Type B pancreatic cell (in vitro differentiated cells): ENCODE measurements at regions not wholly inside any gene's neighbourhood (a gene's known extent, or its start where the extent isn't known, plus 50 kb on each side); places are given as distances from the start of the nearest gene placed in this dataset.
"Not testable (repeated sequence)": the region's sequence is repeated elsewhere in the genome, so short reads cannot be mapped to it uniquely, and the experiment has no call there.

Source experiments
- DNase-seq: peaks from one replicate; pipeline ENCODE4 v3.0.0; 2021; ENCODE audit warnings: mixed read lengths; ENCODE audit not compliant: unreplicated experiment; ENCODE audit errors: extremely low spot score
- H3K27ac Mint-ChIP-seq: 2 replicates; pipeline ENCODE4 v1.8.0; 2021; ENCODE audit warnings: mild to moderate bottlenecking, mixed read lengths
- H3K27me3 Mint-ChIP-seq: 2 replicates; pipeline ENCODE4 v1.8.0; 2021; ENCODE audit warnings: mixed read lengths
- H3K36me3 Mint-ChIP-seq: 2 replicates; pipeline ENCODE4 v1.8.0; 2021; ENCODE audit warnings: mixed read lengths
- H3K4me1 Mint-ChIP-seq: one replicate; pipeline ENCODE4 v1.8.0; 2021; ENCODE audit warnings: mixed read lengths; ENCODE audit not compliant: unreplicated experiment
- H3K4me3 Mint-ChIP-seq: 2 replicates; pipeline ENCODE4 v1.8.0; 2021; ENCODE audit warnings: mild to moderate bottlenecking, mixed read lengths
- H3K9me3 Mint-ChIP-seq: 2 replicates; pipeline ENCODE4 v1.8.0; 2021; ENCODE audit warnings: mixed read lengths
- TF ChIP-seq, protein P1 (sequence below): fragments of 200-600 bp; sonication (generic); conservative IDR thresholded peaks from 2 replicates; pipeline ENCODE4 v1.5.0; 2021; ENCODE audit warnings: antibody characterized with exemption, mild to moderate bottlenecking

DNA sequence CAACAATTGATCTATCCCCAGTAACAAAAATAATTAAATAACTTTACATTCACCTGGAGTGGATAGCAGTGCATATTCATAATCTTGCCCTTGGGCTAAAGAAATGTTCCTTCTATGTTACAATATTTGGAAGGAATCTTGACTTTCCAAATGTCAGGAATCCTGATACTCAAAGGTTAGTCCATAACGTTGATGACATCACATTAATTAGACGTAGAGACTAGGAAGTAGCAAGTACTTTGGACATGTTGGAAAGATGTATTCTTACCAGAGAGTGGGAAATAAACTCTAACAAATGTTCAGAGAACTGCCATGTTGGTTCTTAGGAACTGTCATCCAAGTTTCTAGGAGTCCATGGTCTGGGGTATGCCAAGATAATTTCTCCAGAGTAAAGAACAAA lies 70.6 kb upstream of the SLC25A36 start:
- H3K9me3 Mint-ChIP-seq, result no peaks in the 10 kb centered on the region
- H3K4me1 Mint-ChIP-seq, result peaks cover 5% of the 10 kb centered on the region
- no peaks in the 10 kb centered on the region for H3K27me3 Mint-ChIP-seq
- H3K36me3 Mint-ChIP-seq, result no peaks in the 10 kb centered on the region
- no peak for DNase-seq
- no peak overlapping the region for H3K4me3 Mint-ChIP-seq
- no peak overlapping the region for H3K27ac Mint-ChIP-seq
- TF ChIP-seq, protein P1, sequence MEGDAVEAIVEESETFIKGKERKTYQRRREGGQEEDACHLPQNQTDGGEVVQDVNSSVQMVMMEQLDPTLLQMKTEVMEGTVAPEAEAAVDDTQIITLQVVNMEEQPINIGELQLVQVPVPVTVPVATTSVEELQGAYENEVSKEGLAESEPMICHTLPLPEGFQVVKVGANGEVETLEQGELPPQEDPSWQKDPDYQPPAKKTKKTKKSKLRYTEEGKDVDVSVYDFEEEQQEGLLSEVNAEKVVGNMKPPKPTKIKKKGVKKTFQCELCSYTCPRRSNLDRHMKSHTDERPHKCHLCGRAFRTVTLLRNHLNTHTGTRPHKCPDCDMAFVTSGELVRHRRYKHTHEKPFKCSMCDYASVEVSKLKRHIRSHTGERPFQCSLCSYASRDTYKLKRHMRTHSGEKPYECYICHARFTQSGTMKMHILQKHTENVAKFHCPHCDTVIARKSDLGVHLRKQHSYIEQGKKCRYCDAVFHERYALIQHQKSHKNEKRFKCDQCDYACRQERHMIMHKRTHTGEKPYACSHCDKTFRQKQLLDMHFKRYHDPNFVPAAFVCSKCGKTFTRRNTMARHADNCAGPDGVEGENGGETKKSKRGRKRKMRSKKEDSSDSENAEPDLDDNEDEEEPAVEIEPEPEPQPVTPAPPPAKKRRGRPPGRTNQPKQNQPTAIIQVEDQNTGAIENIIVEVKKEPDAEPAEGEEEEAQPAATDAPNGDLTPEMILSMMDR, result no peak

DNA sequence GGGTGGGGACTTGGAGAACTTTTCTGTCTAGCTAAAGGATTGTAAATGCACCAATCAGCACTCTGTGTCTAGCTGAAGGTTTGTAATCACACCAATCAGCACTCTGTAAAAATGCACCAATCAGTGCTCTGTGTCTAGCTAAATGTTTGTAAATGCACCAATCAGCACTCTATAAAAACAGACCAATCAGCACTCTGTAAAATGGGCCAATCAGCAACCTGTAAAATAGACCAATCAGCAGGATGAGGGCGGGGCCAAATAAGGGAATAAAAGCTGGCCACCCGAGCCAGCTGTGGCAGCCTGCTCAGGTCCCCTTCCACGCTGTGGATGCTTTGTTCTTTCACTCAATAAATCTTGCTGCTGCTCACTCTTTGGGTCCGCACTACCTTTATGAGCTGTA lies 69.5 kb upstream of the SLC25A36 start:
- H3K4me1 Mint-ChIP-seq, H3K9me3 Mint-ChIP-seq, H3K36me3 Mint-ChIP-seq, H3K4me3 Mint-ChIP-seq, H3K27ac Mint-ChIP-seq, H3K27me3 Mint-ChIP-seq, DNase-seq: not testable (repeated sequence)

DNA sequence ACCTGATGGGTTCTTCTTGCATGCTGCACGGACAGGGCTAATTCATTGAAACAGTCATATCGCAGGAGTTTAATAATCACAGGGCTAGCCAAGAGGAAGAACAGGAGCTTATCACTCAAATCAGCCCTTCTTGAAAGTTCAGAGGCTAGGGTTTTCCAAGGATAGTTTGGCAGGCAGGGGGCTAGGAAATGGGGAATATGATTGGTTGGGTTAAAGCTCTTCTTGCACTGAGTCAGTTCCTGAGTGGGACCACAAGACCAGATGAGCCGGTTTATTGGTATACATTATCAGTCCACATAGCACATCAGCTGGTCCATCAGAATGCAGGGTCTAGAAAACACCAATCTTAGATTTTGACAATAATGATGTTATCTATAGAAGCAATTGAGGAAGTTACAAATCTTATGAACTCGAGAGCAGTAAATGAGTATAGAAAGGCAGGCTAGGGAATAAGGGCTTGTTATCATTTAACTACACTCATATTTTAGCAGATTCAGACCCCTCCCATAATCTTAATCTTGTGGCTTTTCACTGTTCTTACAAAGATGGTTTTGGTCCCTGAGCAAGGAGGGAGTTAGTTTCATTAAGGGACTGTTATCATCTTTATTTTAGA lies 58.1 kb upstream of the SLC25A36 start:
- no peak overlapping the region for H3K4me3 Mint-ChIP-seq
- H3K27me3 Mint-ChIP-seq, result peaks cover 4% of the 10 kb centered on the region
- H3K4me1 Mint-ChIP-seq, result no peaks in the 10 kb centered on the region
- TF ChIP-seq, protein P1, result no peak
- H3K36me3 Mint-ChIP-seq, result no peaks in the 10 kb centered on the region
- no peak for DNase-seq
- no peak overlapping the region for H3K27ac Mint-ChIP-seq
- H3K9me3 Mint-ChIP-seq, result peaks cover 4% of the 10 kb centered on the region

DNA sequence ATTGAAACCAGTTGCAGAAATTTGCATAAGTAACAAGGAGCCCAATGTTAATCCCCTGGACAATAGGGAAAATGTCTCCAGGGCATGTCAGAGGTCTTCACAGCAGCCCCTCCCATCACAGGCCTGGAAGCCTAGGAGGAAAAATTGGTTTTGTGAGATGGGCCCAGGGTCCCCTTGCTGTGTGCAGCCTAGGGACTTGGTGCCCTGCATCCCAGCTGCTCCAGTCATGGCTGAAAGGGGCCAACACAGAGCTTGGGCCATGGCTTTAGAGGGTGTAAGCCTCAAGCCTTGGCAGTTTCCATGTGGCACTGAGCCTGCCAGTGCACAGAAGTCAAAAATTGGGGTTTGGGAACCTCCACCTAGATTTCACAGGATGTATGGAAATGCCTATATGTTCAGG lies 55.9 kb upstream of the SLC25A36 start:
- DNase-seq, H3K36me3 Mint-ChIP-seq, H3K27me3 Mint-ChIP-seq, H3K9me3 Mint-ChIP-seq, H3K27ac Mint-ChIP-seq, H3K4me1 Mint-ChIP-seq, H3K4me3 Mint-ChIP-seq: not testable (repeated sequence)
